Keratinocyte (primary cell): ENCODE measurements at regions not wholly inside any gene's neighbourhood (a gene's known extent, or its start where the extent isn't known, plus 50 kb on each side); places are given as distances from the start of the nearest gene placed in this dataset.

Experiments used
- DNase-seq: peaks from one replicate; pipeline ENCODE4 v3.0.0-alpha.2; 2011; ENCODE audit warnings: low read depth, missing footprints, low spot score
- FAIRE-seq: peaks from 2 replicates; lab custom pipeline; 2011; peaks lifted over from hg19 to GRCh38; lab: Jason Lieb, UNC
- H2AFZ ChIP-seq: 2 replicates; pipeline ENCODE4 v1.6.0; 2012; ENCODE audit warnings: low read length, control low read depth, inconsistent platforms; ENCODE audit not compliant: control insufficient read depth
- H3K27ac ChIP-seq: 2 replicates; pipeline ENCODE4 v1.5.1; 2011; ENCODE audit warnings: low read length; ENCODE audit not compliant: control insufficient read depth, insufficient read depth
- H3K27me3 ChIP-seq: 3 replicates; pipeline ENCODE4 v1.6.0; 2011; ENCODE audit warnings: low read length; ENCODE audit not compliant: control insufficient read depth, insufficient read depth; ENCODE audit errors: extremely low read depth
- H3K36me3 ChIP-seq, 2 experiments: 2 replicates in 1 of 2; 3 replicates in 1 of 2; pipeline ENCODE4 v1.5.1; 2011; ENCODE audit warnings: low read length in 2 of 2, mild to moderate bottlenecking in 1 of 2; ENCODE audit not compliant: control insufficient read depth in 2 of 2, insufficient read depth in 2 of 2; ENCODE audit errors: extremely low read depth in 1 of 2
- H3K4me1 ChIP-seq: 3 replicates; pipeline ENCODE4 v1.5.1; 2011; ENCODE audit warnings: low read length; ENCODE audit not compliant: control insufficient read depth, insufficient read depth; ENCODE audit errors: extremely low read depth
- H3K4me2 ChIP-seq: 3 replicates; pipeline ENCODE4 v1.6.0; 2011; ENCODE audit warnings: low read depth, low read length; ENCODE audit not compliant: control insufficient read depth, insufficient read depth; ENCODE audit errors: extremely low read depth
- H3K4me3 ChIP-seq, 3 experiments: fragments of 200-600 bp in 1 of 3; sonication (generic) in 1 of 3; 2 replicates in 2 of 3; 3 replicates in 1 of 3; pipeline ENCODE4 v1.5.1; 2011 to 2016; ENCODE audit warnings: low read length in 3 of 3, mild to moderate bottlenecking in 3 of 3, control low read depth in 2 of 3, inconsistent platforms in 1 of 3, low read depth in 1 of 3, mixed read lengths in 1 of 3, mixed run types in 1 of 3, moderate library complexity in 1 of 3; ENCODE audit not compliant: control insufficient read depth in 2 of 3, insufficient read depth in 2 of 3; ENCODE audit errors: extremely low read depth in 1 of 3
- H3K79me2 ChIP-seq: 2 replicates; pipeline ENCODE4 v1.6.0; 2012; ENCODE audit warnings: low read length; ENCODE audit not compliant: control insufficient read depth, insufficient read depth
- H3K9ac ChIP-seq: 3 replicates; pipeline ENCODE4 v1.6.0; 2011; ENCODE audit warnings: low read length; ENCODE audit not compliant: control insufficient read depth, insufficient read depth; ENCODE audit errors: extremely low read depth
- H3K9me1 ChIP-seq: 3 replicates; pipeline ENCODE4 v1.6.0; 2011; ENCODE audit warnings: low read length; ENCODE audit not compliant: control insufficient read depth, insufficient read depth; ENCODE audit errors: extremely low read depth
- H3K9me3 ChIP-seq: 2 replicates; pipeline ENCODE4 v1.5.1; 2012; ENCODE audit warnings: low read depth, low read length; ENCODE audit not compliant: control insufficient read depth
- H4K20me1 ChIP-seq: 3 replicates; pipeline ENCODE4 v1.6.0; 2011; ENCODE audit warnings: low read length; ENCODE audit not compliant: control insufficient read depth, insufficient read depth; ENCODE audit errors: extremely low read depth
- CTCF ChIP-seq, 3 experiments: IDR thresholded peaks in 1 of 3; conservative IDR thresholded peaks in 1 of 3; optimal IDR thresholded peaks in 1 of 3; 2 replicates in 2 of 3; 3 replicates in 1 of 3; pipeline versions ENCODE3 to v1.5.1; 2011; ENCODE audit warnings: low read length in 3 of 3, mild to moderate bottlenecking in 3 of 3, moderate library complexity in 2 of 3, control low read depth in 1 of 3, inconsistent platforms in 1 of 3; ENCODE audit not compliant: insufficient read depth in 2 of 3; ENCODE audit errors: extremely low read depth in 1 of 3
- EZH2 ChIP-seq: IDR thresholded peaks from one replicate; pipeline ENCODE4 v1.6.1; 2012; ENCODE audit warnings: inconsistent platforms, mild to moderate bottlenecking, low read length, moderate library complexity
- dilution Hi-C: fragments of 300-500 bp; cut with MboI; formaldehyde crosslinking; loops from one replicate; pipeline ENCODE4 v1.7.0; 2020; ENCODE audit warnings: low sequenced_read_pairs; ENCODE audit not compliant: extremely low pct_ligation_motif_present

- DNase-seq: no peak
- Histone ChIP-seq H3K27ac (no peak overlapping the region), H3K79me2 (no peaks in the 10 kb centered on the region), H3K4me1 (no peaks in the 10 kb centered on the region), H3K4me2 (no peak overlapping the region), H3K9ac (no peak overlapping the region), H3K4me3 (no peak overlapping the region), H3K9me3 (no peaks in the 10 kb centered on the region), H3K36me3 (no peaks in the 10 kb centered on the region), H3K27me3 (no peaks in the 10 kb centered on the region), H3K9me1 (no peaks in the 10 kb centered on the region), H4K20me1 (no peaks in the 10 kb centered on the region), H2AFZ (no peak overlapping the region)
- dilution Hi-C loops: no loop called here
- TF ChIP-seq CTCF (optimal IDR thresholded peaks at IDR 0.05 in 1 of 3, IDR thresholded peaks at IDR 0.05 in 1 of 3, conservative IDR thresholded peaks at IDR 0.05 in 1 of 3; ENCODE audit: extremely low read depth in 1 of 3, insufficient read depth in 2 of 3, low read length in 3 of 3) (no peak), EZH2 (no peak)
- no peak for FAIRE-seq
These were observed 461.8 kb upstream of the RIOK2 start for GRCh38 chr5:97644896-97645295.

GRCh38 chr5:97657239-97657638 lies 474.2 kb upstream of the RIOK2 start:
- Histone ChIP-seq H3K9me1 (no peaks in the 10 kb centered on the region), H3K4me3 (no peak overlapping the region), H4K20me1 (no peaks in the 10 kb centered on the region), H3K4me1 (no peaks in the 10 kb centered on the region), H3K9me3 (no peaks in the 10 kb centered on the region), H3K9ac (no peak overlapping the region), H2AFZ (peak overlapping the region; percentile 26), H3K27me3 (no peaks in the 10 kb centered on the region), H3K4me2 (no peak overlapping the region), H3K36me3 (no peaks in the 10 kb centered on the region), H3K79me2 (no peaks in the 10 kb centered on the region), H3K27ac (no peak overlapping the region)
- TF ChIP-seq EZH2: no peak
- TF ChIP-seq CTCF (optimal IDR thresholded peaks at IDR 0.05 in 1 of 3, IDR thresholded peaks at IDR 0.05 in 1 of 3, conservative IDR thresholded peaks at IDR 0.05 in 1 of 3; ENCODE audit: extremely low read depth in 1 of 3, insufficient read depth in 2 of 3, low read length in 3 of 3): no peak
- dilution Hi-C loops: no loop called here
- DNase-seq (no peak), FAIRE-seq (no peak)
